ENCODE measurements at regions not wholly inside any gene's neighbourhood (a gene's known extent, or its start where the extent isn't known, plus 50 kb on each side); places are given as distances from the start of the nearest gene placed in this dataset.

DNA sequence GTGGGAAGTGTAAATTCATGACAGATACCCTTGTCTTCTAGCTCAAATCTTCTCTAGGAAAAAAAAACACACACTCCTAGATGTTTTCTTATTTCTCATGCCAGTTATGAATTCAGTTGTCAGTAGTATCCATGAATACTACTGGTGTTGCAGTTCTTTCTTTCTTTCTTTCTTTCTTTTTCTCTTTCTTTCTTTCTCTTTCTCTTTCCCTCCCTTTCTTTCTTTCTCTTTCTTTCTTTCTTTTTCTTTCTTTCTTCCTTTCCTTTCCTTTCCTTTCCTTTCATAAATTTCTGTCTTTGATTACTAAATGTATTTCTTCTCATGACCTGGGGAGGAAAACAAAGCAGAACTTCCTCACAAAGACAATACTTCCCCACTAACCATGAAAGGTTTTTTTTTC lies 253.8 kb downstream of the PCDH7 start:
- TF ChIP-seq NFIC (IDR thresholded peaks at IDR 0.05) = no peak
- TF ChIP-seq, protein P1, sequence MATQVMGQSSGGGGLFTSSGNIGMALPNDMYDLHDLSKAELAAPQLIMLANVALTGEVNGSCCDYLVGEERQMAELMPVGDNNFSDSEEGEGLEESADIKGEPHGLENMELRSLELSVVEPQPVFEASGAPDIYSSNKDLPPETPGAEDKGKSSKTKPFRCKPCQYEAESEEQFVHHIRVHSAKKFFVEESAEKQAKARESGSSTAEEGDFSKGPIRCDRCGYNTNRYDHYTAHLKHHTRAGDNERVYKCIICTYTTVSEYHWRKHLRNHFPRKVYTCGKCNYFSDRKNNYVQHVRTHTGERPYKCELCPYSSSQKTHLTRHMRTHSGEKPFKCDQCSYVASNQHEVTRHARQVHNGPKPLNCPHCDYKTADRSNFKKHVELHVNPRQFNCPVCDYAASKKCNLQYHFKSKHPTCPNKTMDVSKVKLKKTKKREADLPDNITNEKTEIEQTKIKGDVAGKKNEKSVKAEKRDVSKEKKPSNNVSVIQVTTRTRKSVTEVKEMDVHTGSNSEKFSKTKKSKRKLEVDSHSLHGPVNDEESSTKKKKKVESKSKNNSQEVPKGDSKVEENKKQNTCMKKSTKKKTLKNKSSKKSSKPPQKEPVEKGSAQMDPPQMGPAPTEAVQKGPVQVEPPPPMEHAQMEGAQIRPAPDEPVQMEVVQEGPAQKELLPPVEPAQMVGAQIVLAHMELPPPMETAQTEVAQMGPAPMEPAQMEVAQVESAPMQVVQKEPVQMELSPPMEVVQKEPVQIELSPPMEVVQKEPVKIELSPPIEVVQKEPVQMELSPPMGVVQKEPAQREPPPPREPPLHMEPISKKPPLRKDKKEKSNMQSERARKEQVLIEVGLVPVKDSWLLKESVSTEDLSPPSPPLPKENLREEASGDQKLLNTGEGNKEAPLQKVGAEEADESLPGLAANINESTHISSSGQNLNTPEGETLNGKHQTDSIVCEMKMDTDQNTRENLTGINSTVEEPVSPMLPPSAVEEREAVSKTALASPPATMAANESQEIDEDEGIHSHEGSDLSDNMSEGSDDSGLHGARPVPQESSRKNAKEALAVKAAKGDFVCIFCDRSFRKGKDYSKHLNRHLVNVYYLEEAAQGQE (IDR thresholded peaks at IDR 0.05; ENCODE audit: low read depth) = no peak
- TF ChIP-seq, protein P2, sequence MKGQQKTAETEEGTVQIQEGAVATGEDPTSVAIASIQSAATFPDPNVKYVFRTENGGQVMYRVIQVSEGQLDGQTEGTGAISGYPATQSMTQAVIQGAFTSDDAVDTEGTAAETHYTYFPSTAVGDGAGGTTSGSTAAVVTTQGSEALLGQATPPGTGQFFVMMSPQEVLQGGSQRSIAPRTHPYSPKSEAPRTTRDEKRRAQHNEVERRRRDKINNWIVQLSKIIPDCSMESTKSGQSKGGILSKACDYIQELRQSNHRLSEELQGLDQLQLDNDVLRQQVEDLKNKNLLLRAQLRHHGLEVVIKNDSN (IDR thresholded peaks at IDR 0.05) = no peak
- no peak for TF ChIP-seq EP300 (IDR thresholded peaks at IDR 0.05; ENCODE audit: borderline replicate concordance)
- no peak for TF ChIP-seq FOXM1 (IDR thresholded peaks at IDR 0.05; ENCODE audit: borderline replicate concordance, low read depth)
- TF ChIP-seq TAF1 (IDR thresholded peaks at IDR 0.05; ENCODE audit: low read depth) = no peak
- TF ChIP-seq RAD21 (IDR thresholded peaks at IDR 0.05; ENCODE audit: low read depth) = no peak
- TF ChIP-seq, protein P3, sequence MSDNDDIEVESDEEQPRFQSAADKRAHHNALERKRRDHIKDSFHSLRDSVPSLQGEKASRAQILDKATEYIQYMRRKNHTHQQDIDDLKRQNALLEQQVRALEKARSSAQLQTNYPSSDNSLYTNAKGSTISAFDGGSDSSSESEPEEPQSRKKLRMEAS (IDR thresholded peaks at IDR 0.05) = no peak
- no peak for TF ChIP-seq CEBPB (IDR thresholded peaks at IDR 0.05)
- no peak for TF ChIP-seq EGR1 (IDR thresholded peaks at IDR 0.05)
- TF ChIP-seq YY1 (IDR thresholded peaks at IDR 0.05; ENCODE audit: low read depth) = no peak
- no peak for TF ChIP-seq CREB1 (IDR thresholded peaks at IDR 0.05; ENCODE audit: low read depth)
- TF ChIP-seq TCF12 (IDR thresholded peaks at IDR 0.05; ENCODE audit: low read depth) = no peak
- no peak for TF ChIP-seq ZBTB7A (IDR thresholded peaks at IDR 0.05; ENCODE audit: low read depth)
